Tibial artery (tissue), 4 donors: ENCODE measurements at regions not wholly inside any gene's neighbourhood (a gene's known extent, or its start where the extent isn't known, plus 50 kb on each side); places are given as distances from the start of the nearest gene placed in this dataset.

Experiments used
- DNase-seq, 2 donors: peaks; one replicate each; pipeline ENCODE4 v3.0.0-alpha.2; 2019
- H3K27ac ChIP-seq, 2 donors: fragments of 200-600 bp; sonication (generic) in 1 of 2; 1 replicate in 1 of 2; 2 replicates in 1 of 2; pipeline ENCODE4 v1.5.1; 2018 to 2019; ENCODE audit warnings: mild to moderate bottlenecking in 1 of 2
- H3K27me3 ChIP-seq, 2 donors: fragments of 200-600 bp; sonication (generic) in 1 of 2; one replicate each; pipeline versions ENCODE4 v1.5.1 to v1.6.0; 2016 to 2019
- H3K36me3 ChIP-seq, 3 donors: fragments of 200-600 bp; sonication (generic) in 2 of 3; one replicate each; pipeline ENCODE4 v1.5.1; 2016 to 2019; ENCODE audit warnings: mild to moderate bottlenecking in 2 of 3
- H3K4me1 ChIP-seq, 4 donors: fragments of 200-600 bp; sonication (generic) in 2 of 4; 1 replicate in 3 of 4; 2 replicates in 1 of 4; pipeline ENCODE4 v1.5.1; 2016 to 2019
- H3K4me3 ChIP-seq, 2 donors: fragments of 200-600 bp; sonication (generic) in 1 of 2; 1 replicate in 1 of 2; 2 replicates in 1 of 2; pipeline ENCODE4 v1.5.1; 2018 to 2019; ENCODE audit warnings: mild to moderate bottlenecking in 2 of 2
- H3K9me3 ChIP-seq, 3 donors: fragments of 200-600 bp; sonication (generic) in 1 of 3; one replicate each; pipeline ENCODE4 v1.5.1; 2016 to 2019
- intact Hi-C: fragments of 100-400 bp; cut with DNase I; formaldehyde crosslinking; loops from one replicate; pipeline ENCODE4 v1.15.0; 2023; ENCODE audit warnings: low total_unique reads
- TF ChIP-seq, protein P1 (sequence below), 2 experiments: fragments of 200-600 bp in 1 of 2; fragments of 450-650 bp in 1 of 2; IDR thresholded peaks; one replicate each; pipeline ENCODE4 v1.5.1; 2017 to 2019; ENCODE audit warnings: antibody characterized with exemption in 2 of 2, mild to moderate bottlenecking in 1 of 2, moderate library complexity in 1 of 2

DNA sequence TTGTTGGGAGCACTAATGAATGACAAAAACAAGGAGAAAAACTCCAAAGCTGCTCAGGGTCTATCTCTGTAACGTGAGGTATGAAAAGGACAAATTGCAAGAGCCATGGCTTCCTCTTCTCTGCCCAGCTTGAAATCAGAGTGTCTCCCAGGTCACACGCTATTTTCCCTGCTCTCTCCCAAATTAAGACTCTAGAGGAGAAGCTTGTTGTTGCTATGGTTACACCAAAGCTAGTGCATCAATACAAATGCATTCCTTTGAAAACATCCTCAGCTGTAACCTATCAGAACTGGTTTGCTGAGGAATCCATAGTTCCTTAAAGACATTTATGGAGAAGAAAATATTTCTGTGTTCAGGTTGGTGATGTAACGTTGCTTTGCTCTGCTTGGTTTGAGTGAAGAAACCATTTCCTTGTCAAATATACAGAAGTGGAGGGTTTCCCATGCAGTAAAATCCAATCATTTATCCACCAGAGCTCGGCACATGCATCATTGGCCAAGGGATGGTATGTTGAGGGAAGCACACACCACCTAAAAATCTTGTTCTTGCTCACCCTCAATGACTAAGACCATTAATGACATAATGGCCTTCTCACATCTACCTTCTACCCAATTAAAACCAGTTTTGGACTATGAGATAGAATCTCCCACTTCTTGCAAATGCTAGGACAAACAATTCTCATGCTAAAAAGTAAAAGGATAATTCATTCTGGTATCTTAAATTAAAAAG lies 2135.6 kb upstream of the CELF4 start:
- no peaks in the 10 kb centered on the region for H3K9me3 ChIP-seq
- DNase-seq: no peak
- intact Hi-C loops: no loop called here
- H3K4me1 ChIP-seq: no peaks in the 10 kb centered on the region
- TF ChIP-seq, protein P1, sequence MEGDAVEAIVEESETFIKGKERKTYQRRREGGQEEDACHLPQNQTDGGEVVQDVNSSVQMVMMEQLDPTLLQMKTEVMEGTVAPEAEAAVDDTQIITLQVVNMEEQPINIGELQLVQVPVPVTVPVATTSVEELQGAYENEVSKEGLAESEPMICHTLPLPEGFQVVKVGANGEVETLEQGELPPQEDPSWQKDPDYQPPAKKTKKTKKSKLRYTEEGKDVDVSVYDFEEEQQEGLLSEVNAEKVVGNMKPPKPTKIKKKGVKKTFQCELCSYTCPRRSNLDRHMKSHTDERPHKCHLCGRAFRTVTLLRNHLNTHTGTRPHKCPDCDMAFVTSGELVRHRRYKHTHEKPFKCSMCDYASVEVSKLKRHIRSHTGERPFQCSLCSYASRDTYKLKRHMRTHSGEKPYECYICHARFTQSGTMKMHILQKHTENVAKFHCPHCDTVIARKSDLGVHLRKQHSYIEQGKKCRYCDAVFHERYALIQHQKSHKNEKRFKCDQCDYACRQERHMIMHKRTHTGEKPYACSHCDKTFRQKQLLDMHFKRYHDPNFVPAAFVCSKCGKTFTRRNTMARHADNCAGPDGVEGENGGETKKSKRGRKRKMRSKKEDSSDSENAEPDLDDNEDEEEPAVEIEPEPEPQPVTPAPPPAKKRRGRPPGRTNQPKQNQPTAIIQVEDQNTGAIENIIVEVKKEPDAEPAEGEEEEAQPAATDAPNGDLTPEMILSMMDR (IDR thresholded peaks at IDR 0.05): no peak
- H3K27ac ChIP-seq: no peak overlapping the region
- H3K27me3 ChIP-seq: no peaks in the 10 kb centered on the region
- no peaks in the 10 kb centered on the region for H3K36me3 ChIP-seq
- no peak overlapping the region for H3K4me3 ChIP-seq

- intact Hi-C loops: no loop called here
- Histone ChIP-seq H3K27me3 (no peaks in the 10 kb centered on the region), H3K36me3 (no peaks in the 10 kb centered on the region), H3K4me1 (no peaks in the 10 kb centered on the region), H3K4me3 (no peak overlapping the region), H3K27ac (no peak overlapping the region), H3K9me3 (no peaks in the 10 kb centered on the region)
- no peak for DNase-seq
- TF ChIP-seq, protein P1 (IDR thresholded peaks at IDR 0.05): no peak
Observed at GRCh38 chr18:39699340-39699964, 2133.9 kb upstream of the CELF4 start.

GRCh38 chr18:39698436-39698835 lies 2132.8 kb upstream of the CELF4 start:
- H3K4me3 ChIP-seq: no peak overlapping the region
- H3K4me1 ChIP-seq: no peaks in the 10 kb centered on the region
- no peaks in the 10 kb centered on the region for H3K27me3 ChIP-seq
- H3K9me3 ChIP-seq: no peaks in the 10 kb centered on the region
- H3K36me3 ChIP-seq: no peaks in the 10 kb centered on the region
- H3K27ac ChIP-seq: no peak overlapping the region
- no peak for DNase-seq
- TF ChIP-seq, protein P1 (IDR thresholded peaks at IDR 0.05): no peak
- intact Hi-C loops: no loop called here

GRCh38 chr18:39693359-39693758 lies 2127.8 kb upstream of the CELF4 start:
- TF ChIP-seq, protein P1 (IDR thresholded peaks at IDR 0.05): no peak
- Histone ChIP-seq H3K4me3 (no peak overlapping the region), H3K27me3 (no peaks in the 10 kb centered on the region), H3K4me1 (no peaks in the 10 kb centered on the region), H3K9me3 (no peaks in the 10 kb centered on the region), H3K36me3 (no peaks in the 10 kb centered on the region), H3K27ac (no peak overlapping the region)
- DNase-seq: no peak
- intact Hi-C loops: no loop called here

- no peak for DNase-seq
Observed at GRCh38 chr18:39692367-39693015, 2126.9 kb upstream of the CELF4 start.

More at GRCh38 chr18:39692367-39693015, 2126.9 kb upstream of the CELF4 start:
- H3K4me1 ChIP-seq: no peaks in the 10 kb centered on the region
- TF ChIP-seq, protein P1 (IDR thresholded peaks at IDR 0.05): no peak
- intact Hi-C loops: no loop called here
- H3K27me3 ChIP-seq: no peaks in the 10 kb centered on the region
- no peaks in the 10 kb centered on the region for H3K9me3 ChIP-seq
- H3K4me3 ChIP-seq: no peak overlapping the region
- no peaks in the 10 kb centered on the region for H3K36me3 ChIP-seq
- H3K27ac ChIP-seq: no peak overlapping the region
